Endodermal cell (in vitro differentiated cells): ENCODE measurements at regions not wholly inside any gene's neighbourhood (a gene's known extent, or its start where the extent isn't known, plus 50 kb on each side); places are given as distances from the start of the nearest gene placed in this dataset.

Experiments used
- DNase-seq: peaks from one replicate; pipeline ENCODE4 v3.0.0-alpha.2; 2017
- H3K27ac ChIP-seq: 2 replicates; pipeline ENCODE4 v1.5.1; 2013; ENCODE audit warnings: mild to moderate bottlenecking, low read depth, low read length, moderate library complexity
- H3K27me3 ChIP-seq: 2 replicates; pipeline ENCODE4 v1.6.1; 2013; ENCODE audit warnings: mild to moderate bottlenecking, low read length, moderate library complexity; ENCODE audit not compliant: insufficient read depth, control insufficient read depth, poor library complexity, severe bottlenecking
- H3K36me3 ChIP-seq: 2 replicates; pipeline ENCODE4 v1.7.0; 2013; ENCODE audit warnings: mild to moderate bottlenecking, low read length, moderate library complexity; ENCODE audit not compliant: control insufficient read depth, insufficient read depth
- H3K4me1 ChIP-seq: one replicate; pipeline ENCODE4 v1.7.0; 2013; ENCODE audit warnings: low read length; ENCODE audit not compliant: control insufficient read depth, insufficient read depth
- H3K4me3 ChIP-seq: 2 replicates; pipeline ENCODE4 v1.5.1; 2013; ENCODE audit warnings: mild to moderate bottlenecking, low read length, moderate library complexity
- H3K9ac ChIP-seq: 2 replicates; pipeline ENCODE4 v1.6.1; 2013; ENCODE audit warnings: mild to moderate bottlenecking, low read length, moderate library complexity; ENCODE audit not compliant: poor library complexity, severe bottlenecking; ENCODE audit errors: extremely low read depth
- H3K9me3 ChIP-seq: 2 replicates; pipeline ENCODE4 v1.6.1; 2013; ENCODE audit warnings: mild to moderate bottlenecking, low read length, moderate library complexity; ENCODE audit not compliant: control insufficient read depth
- H3K27ac Mint-ChIP-seq: 2 replicates; pipeline ENCODE4 v1.8.0; 2020; ENCODE audit warnings: mixed read lengths
- H3K27me3 Mint-ChIP-seq: 2 replicates; pipeline ENCODE4 v1.8.0; 2021; ENCODE audit warnings: mild to moderate bottlenecking, mixed read lengths; ENCODE audit not compliant: insufficient read depth
- H3K36me3 Mint-ChIP-seq: 2 replicates; pipeline ENCODE4 v1.8.0; 2020; ENCODE audit warnings: low read depth, mixed read lengths
- H3K4me1 Mint-ChIP-seq: 2 replicates; pipeline ENCODE4 v1.8.0; 2020; ENCODE audit warnings: mixed read lengths
- H3K4me3 Mint-ChIP-seq: 2 replicates; pipeline ENCODE4 v1.8.0; 2020; ENCODE audit warnings: mild to moderate bottlenecking, moderate library complexity, mixed read lengths
- H3K9me3 Mint-ChIP-seq: 2 replicates; pipeline ENCODE4 v1.8.0; 2020; ENCODE audit warnings: mild to moderate bottlenecking, mixed read lengths
- CTCF ChIP-seq: fragments of 200-600 bp; sonication (generic); conservative IDR thresholded peaks from 2 replicates; pipeline ENCODE4 v1.5.0; 2021; ENCODE audit warnings: antibody characterized with exemption, mild to moderate bottlenecking
- WGBS, 2 experiments: methylation state at CpG; one replicate each; pipeline versions ENCODE4 v1.1.5 to v1.1.7; 2013; ENCODE audit warnings: missing lambda C conversion rate in 2 of 2, mixed read lengths in 1 of 2; ENCODE audit not compliant: insufficient coverage in 1 of 2, insufficient read length in 1 of 2; 5-methylcytosine and 5-hydroxymethylcytosine counted together

DNA sequence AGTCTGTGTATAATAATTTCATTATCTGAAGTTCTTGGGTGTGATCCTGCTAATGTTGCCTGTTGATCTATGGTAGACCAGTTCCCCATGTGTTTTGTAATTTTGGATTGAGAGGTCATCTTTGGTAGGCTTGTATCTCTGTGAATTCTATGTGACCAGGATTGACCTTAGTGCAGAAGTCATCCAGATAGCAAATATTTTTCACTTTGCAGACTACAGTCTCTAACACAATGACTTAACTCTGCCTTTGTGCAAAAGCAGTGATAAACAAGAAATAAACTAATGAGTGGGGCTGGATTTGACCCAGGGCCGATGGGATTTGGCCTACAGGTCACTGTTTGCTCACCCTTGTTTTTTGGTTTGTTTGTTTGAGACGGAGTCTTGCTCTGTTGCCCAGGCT lies 144.6 kb upstream of the MYL2 start:
- no peaks in the 10 kb centered on the region for H3K9me3 Mint-ChIP-seq
- no peaks in the 10 kb centered on the region for H3K36me3 Mint-ChIP-seq

GRCh38 chr12:111064154-111064553 lies 143.8 kb upstream of the MYL2 start:
- H3K9ac ChIP-seq: no peak overlapping the region
- 96 to 100% methylated on average over 2 to 3 of the region's 3 CpGs for WGBS, 2 experiments
- DNase-seq: no peak
- Mint-ChIP-seq H3K27me3 (no peaks in the 10 kb centered on the region), H3K4me3 (no peak overlapping the region), H3K27ac (no peak overlapping the region), H3K36me3 (no peaks in the 10 kb centered on the region), H3K9me3 (no peaks in the 10 kb centered on the region), H3K4me1 (peaks cover 31% of the 10 kb centered on the region)
- TF ChIP-seq CTCF: no peak
- H3K27ac ChIP-seq: no peak overlapping the region
- peaks cover 6% of the 10 kb centered on the region for H3K36me3 ChIP-seq
- H3K27me3 ChIP-seq: no peaks in the 10 kb centered on the region
- no peak overlapping the region for H3K4me3 ChIP-seq
- H3K9me3 ChIP-seq: peaks cover 4% of the 10 kb centered on the region
- H3K4me1 ChIP-seq: peaks cover 3% of the 10 kb centered on the region

More for the DNA sequence above, 144.6 kb upstream of the MYL2 start:
- DNase-seq: no peak
- no peaks in the 10 kb centered on the region for H3K27me3 ChIP-seq
- peaks cover 6% of the 10 kb centered on the region for H3K36me3 ChIP-seq
- Mint-ChIP-seq H3K27me3 (no peaks in the 10 kb centered on the region), H3K4me1 (peaks cover 27% of the 10 kb centered on the region), H3K4me3 (no peak overlapping the region), H3K27ac (no peak overlapping the region)
- peaks cover 4% of the 10 kb centered on the region for H3K9me3 ChIP-seq
- no peak for TF ChIP-seq CTCF
- H3K4me3 ChIP-seq: no peak overlapping the region
- peaks cover 3% of the 10 kb centered on the region for H3K4me1 ChIP-seq
- 95 to 96% methylated on average over 2 of the region's 2 CpGs for WGBS, 2 experiments
- no peak overlapping the region for H3K9ac ChIP-seq
- H3K27ac ChIP-seq: no peak overlapping the region

- 93 to 94% methylated on average over 15 to 22 of the region's 22 CpGs for WGBS, 2 experiments
Measured at GRCh38 chr12:111063295-111064026, 143.1 kb upstream of the MYL2 start.

More at GRCh38 chr12:111063295-111064026, 143.1 kb upstream of the MYL2 start:
- no peak overlapping the region for H3K4me3 ChIP-seq
- Mint-ChIP-seq H3K27me3 (no peaks in the 10 kb centered on the region), H3K9me3 (no peaks in the 10 kb centered on the region), H3K4me1 (peaks cover 31% of the 10 kb centered on the region), H3K27ac (peak overlapping the region; percentile 62), H3K4me3 (no peak overlapping the region), H3K36me3 (no peaks in the 10 kb centered on the region)
- no peak overlapping the region for H3K27ac ChIP-seq
- no peaks in the 10 kb centered on the region for H3K27me3 ChIP-seq
- peaks cover 3% of the 10 kb centered on the region for H3K4me1 ChIP-seq
- DNase-seq: no peak
- H3K9ac ChIP-seq: no peak overlapping the region
- H3K36me3 ChIP-seq: peaks cover 6% of the 10 kb centered on the region
- peaks cover 4% of the 10 kb centered on the region for H3K9me3 ChIP-seq
- TF ChIP-seq CTCF: no peak
